ENCODE measurements at regions not wholly inside any gene's neighbourhood (a gene's known extent, or its start where the extent isn't known, plus 50 kb on each side); places are given as distances from the start of the nearest gene placed in this dataset.

DNA sequence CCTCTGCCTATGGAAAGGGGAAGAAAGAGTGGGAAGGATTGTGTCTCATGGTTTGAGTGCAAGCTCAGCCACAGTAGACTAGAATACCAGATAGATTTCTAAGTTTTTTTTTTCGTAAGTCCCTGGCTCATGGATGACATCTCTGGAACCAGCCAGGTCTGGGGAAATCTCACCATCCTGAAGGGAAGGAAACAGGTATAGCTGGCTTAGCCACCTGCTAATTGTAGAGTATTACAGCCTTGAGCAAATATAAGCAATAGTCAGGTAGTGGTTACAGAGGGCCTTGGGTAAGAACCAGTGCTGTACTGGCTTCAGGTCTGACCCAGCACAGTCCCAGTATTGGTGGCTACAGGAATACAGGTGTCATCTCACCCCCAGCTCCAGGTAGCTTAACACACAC is 500.9 kb upstream of the PRMT6 start:
- Histone ChIP-seq H3K9me3 (0 out of 2 replicates have a peak, but pooled peaks cover 3% of the 10 kb centered on the region), H3K36me3 (replicated peaks) (no peaks in the 10 kb centered on the region), H3K4me3 (no peak overlapping the region), H3K27me3 (ENCODE audit: low read depth) (no peaks in the 10 kb centered on the region), H3K4me1 (no peaks in the 10 kb centered on the region)
- DNase-seq (ENCODE audit: low spot score in 2 of 2) = no peak
- in situ Hi-C loops (cut with MboI; ENCODE audit: low sequenced_read_pairs) = no loop called here

DNA sequence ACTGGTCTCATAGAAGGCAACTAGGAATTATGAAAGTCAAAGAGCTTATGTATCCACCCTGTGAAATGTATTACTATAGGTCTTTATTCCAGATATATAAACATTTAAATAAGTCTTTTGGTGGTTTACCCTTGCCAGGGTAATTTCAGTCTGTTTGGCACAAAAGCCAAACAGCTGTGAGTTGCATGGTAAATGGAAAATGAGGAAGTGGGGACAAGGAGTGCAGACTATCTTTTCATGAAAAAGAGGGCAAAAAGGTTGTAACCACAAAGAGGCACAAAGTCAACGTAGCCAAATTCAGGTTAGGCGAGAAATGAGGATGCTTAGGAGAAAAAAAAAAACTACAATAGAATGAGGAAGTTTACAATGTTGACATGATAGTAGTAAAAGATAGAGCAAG is 492.3 kb upstream of the PRMT6 start:
- no peak for DNase-seq (ENCODE audit: low spot score in 2 of 2)
- H3K9me3 ChIP-seq = no peaks in the 10 kb centered on the region
- no peak overlapping the region for H3K4me3 ChIP-seq
- H3K4me1 ChIP-seq = no peaks in the 10 kb centered on the region
- in situ Hi-C loops (cut with MboI; ENCODE audit: low sequenced_read_pairs) = no loop called here
- H3K27me3 ChIP-seq (ENCODE audit: low read depth) = no peaks in the 10 kb centered on the region
- no peaks in the 10 kb centered on the region for H3K36me3 ChIP-seq (replicated peaks)

DNA sequence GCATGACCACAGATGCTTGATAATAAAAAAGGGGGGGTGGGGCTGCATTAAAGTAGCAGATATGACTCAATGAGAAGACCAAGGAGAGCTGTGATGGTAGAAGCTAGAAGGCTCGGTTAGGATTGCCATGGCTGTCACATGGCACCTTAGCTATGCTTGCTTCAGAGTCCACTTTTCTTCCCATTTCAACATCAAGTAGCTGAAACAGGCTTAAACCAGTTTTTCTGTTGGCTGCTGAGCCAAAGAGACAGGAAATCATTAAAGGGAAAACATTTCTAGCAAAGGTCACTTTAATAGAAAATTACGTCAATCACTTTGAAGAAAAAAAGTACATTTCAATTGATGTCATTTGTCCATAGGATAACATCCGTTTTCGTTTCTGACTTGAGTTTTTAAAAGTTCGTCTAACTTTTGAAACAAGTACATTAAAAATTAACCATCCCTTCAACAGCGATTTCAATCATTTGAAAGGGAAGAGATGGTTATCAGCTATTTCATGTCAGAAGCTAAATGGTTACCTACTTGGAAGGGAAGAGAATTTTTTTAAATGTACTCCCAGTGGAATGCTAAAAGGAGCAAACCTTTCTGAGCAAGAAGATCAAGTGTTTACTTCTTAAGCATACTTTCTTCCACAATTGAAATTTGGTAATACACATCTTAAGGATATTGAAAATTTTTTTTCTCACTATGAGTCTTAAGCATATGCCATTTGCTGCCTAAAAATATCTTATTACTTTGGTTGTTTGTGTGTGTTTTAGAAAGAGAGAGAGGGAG is 488.1 kb upstream of the PRMT6 start:
- no peaks in the 10 kb centered on the region for H3K9me3 ChIP-seq
- H3K4me1 ChIP-seq = no peaks in the 10 kb centered on the region
- no peaks in the 10 kb centered on the region for H3K36me3 ChIP-seq (replicated peaks)
- no peak overlapping the region for H3K4me3 ChIP-seq
- DNase-seq (ENCODE audit: low spot score in 2 of 2) = no peak
- in situ Hi-C loops (cut with MboI; ENCODE audit: low sequenced_read_pairs) = no loop called here
- no peaks in the 10 kb centered on the region for H3K27me3 ChIP-seq (ENCODE audit: low read depth)

DNA sequence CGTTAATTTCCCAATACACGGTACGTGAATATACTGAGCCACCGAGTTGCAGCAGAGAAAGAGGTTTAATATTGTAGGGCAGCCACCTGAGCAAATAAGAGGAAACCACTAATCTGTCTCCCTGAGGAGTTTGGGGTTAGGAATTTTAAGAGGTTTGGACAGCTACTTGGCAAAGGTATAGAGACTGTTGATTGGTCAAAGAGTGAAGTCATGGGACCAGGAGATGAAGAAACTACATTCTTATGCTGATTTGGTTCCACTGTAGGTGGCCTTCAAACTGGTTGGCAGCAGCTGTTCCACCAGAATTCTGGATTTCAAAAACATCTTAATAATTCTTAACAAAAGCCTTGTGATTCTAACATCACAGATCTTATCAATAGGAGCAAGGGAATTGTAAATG is 485.4 kb upstream of the PRMT6 start:
- Histone ChIP-seq H3K4me3 (no peak overlapping the region), H3K9me3 (no peaks in the 10 kb centered on the region), H3K27me3 (ENCODE audit: low read depth) (no peaks in the 10 kb centered on the region), H3K4me1 (no peaks in the 10 kb centered on the region), H3K36me3 (replicated peaks) (no peaks in the 10 kb centered on the region)
- DNase-seq (ENCODE audit: low spot score in 2 of 2) = no peak
- in situ Hi-C loops (cut with MboI; ENCODE audit: low sequenced_read_pairs) = no loop called here

DNA sequence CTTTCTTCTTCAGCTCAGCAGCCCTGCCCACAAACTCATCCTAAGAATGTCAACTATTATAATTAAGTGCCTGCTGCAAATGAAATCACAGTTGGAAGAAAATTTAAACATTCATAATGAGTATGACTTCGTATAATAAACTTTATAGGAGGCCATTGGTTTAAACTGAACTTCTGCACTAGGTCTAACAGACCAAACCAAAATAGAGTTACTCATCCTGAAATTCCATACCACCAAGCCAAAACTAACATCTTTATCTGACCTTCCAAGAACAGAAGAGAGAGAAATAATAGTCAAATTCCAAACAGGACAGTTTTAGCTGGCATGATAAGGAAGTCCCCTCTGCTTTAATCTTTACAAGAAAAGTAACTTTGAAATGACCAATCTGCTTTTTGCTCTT is 472.4 kb upstream of the PRMT6 start:
- in situ Hi-C loops (cut with MboI; ENCODE audit: low sequenced_read_pairs) = no loop called here
- DNase-seq (ENCODE audit: low spot score in 2 of 2) = no peak
- H3K4me3 ChIP-seq = no peak overlapping the region
- H3K4me1 ChIP-seq = no peaks in the 10 kb centered on the region
- H3K9me3 ChIP-seq = no peaks in the 10 kb centered on the region
- H3K36me3 ChIP-seq (replicated peaks) = no peaks in the 10 kb centered on the region
- H3K27me3 ChIP-seq (ENCODE audit: low read depth) = no peaks in the 10 kb centered on the region

DNA sequence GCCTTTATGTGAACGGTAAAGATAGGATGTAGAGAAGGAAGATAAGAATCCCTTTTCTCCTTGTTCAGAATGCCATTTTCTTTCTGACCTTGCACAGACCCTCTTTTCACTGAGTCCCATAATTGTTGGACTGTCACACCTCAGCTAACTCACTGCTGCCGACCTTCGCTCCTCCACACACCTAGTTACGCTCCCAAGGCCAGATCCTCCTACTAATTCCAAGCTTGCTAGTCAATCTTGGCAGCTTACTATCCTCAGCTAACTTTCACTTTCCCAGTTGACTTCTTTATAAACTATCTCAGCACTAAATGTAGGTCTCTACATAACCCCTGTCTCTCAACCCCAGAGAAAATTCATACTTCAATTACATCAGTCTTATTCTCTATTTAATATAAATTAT is 471.8 kb upstream of the PRMT6 start:
- no peaks in the 10 kb centered on the region for H3K9me3 ChIP-seq

DNA sequence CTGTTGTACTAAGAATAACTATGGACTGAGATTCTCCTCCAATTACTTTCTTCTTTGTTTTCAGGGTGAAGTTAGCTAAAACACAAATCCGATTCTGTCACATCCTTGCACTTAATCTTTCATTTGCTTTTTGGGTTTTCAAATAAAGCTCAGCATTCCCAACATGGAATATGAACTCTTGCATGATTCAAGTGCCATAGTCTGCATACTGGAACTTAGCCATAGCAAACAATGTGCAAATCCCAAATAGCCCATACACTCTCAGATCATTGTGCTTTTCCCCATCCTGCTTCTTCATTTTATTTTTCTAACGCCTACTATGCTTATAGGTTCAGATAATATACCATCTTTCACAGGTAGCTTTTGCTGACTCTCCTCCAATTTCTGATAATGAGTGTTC is 455.8 kb upstream of the PRMT6 start:
- H3K4me3 ChIP-seq = no peak overlapping the region
- H3K9me3 ChIP-seq = no peaks in the 10 kb centered on the region
- no peaks in the 10 kb centered on the region for H3K27me3 ChIP-seq (ENCODE audit: low read depth)
- H3K4me1 ChIP-seq = no peaks in the 10 kb centered on the region
- no peak for DNase-seq (ENCODE audit: low spot score in 2 of 2)
- no peaks in the 10 kb centered on the region for H3K36me3 ChIP-seq (replicated peaks)
- in situ Hi-C loops (cut with MboI; ENCODE audit: low sequenced_read_pairs) = no loop called here

More for the DNA sequence above, 471.8 kb upstream of the PRMT6 start:
- no peaks in the 10 kb centered on the region for H3K36me3 ChIP-seq (replicated peaks)
- no peak for DNase-seq (ENCODE audit: low spot score in 2 of 2)
- H3K27me3 ChIP-seq (ENCODE audit: low read depth) = no peaks in the 10 kb centered on the region
- no peaks in the 10 kb centered on the region for H3K4me1 ChIP-seq
- no peak overlapping the region for H3K4me3 ChIP-seq
- in situ Hi-C loops (cut with MboI; ENCODE audit: low sequenced_read_pairs) = no loop called here

DNA sequence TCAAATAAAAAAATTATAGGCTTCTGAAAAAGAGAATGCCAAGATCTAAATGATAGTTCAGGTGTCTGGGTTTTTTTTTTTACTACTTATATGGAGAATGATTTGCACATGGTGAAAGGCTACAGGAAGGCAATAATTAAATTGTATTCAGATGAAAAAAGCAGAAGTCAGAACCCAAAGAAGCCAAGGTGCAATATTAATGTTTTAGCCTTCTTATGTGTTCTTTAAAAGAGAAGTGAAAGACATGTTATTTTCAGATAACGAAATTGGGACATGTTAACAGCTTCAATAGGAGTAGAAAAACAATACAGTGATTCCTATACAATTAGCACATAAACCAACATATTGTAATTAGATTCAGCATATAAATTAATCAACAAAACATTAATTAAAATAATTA is 452.9 kb upstream of the PRMT6 start:
- no peaks in the 10 kb centered on the region for H3K27me3 ChIP-seq (ENCODE audit: low read depth)
- H3K4me3 ChIP-seq = no peak overlapping the region
- no peaks in the 10 kb centered on the region; the same call in 1 of the 2 replicates for H3K9me3 ChIP-seq
- no peaks in the 10 kb centered on the region for H3K36me3 ChIP-seq (replicated peaks)
- in situ Hi-C loops (cut with MboI; ENCODE audit: low sequenced_read_pairs) = no loop called here
- H3K4me1 ChIP-seq = no peaks in the 10 kb centered on the region
- DNase-seq (ENCODE audit: low spot score in 2 of 2) = no peak

DNA sequence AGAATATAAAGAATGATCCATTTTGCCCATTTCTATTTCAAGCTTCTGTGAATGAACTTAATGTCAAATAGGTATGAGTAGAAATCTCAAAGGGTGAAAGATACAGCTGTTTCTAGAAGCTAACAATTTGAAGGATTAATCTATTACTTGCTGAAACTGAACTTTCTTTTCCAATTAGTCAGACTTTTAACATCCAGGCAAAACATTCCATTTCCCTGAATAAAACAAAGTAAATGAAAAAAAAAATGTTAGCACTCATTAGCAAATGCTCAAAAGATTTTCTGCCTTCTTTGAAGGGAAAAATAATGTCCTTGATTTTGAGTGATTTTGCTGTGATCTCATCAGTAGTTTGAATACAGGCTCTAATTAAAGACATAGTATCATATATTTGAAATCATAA is 447.6 kb upstream of the PRMT6 start:
- Histone ChIP-seq H3K4me3 (no peak overlapping the region), H3K4me1 (no peaks in the 10 kb centered on the region), H3K27me3 (ENCODE audit: low read depth) (no peaks in the 10 kb centered on the region), H3K9me3 (no peaks in the 10 kb centered on the region; the same call in 1 of the 2 replicates), H3K36me3 (replicated peaks) (no peaks in the 10 kb centered on the region)
- no peak for DNase-seq (ENCODE audit: low spot score in 2 of 2)
- in situ Hi-C loops (cut with MboI; ENCODE audit: low sequenced_read_pairs) = no loop called here

DNA sequence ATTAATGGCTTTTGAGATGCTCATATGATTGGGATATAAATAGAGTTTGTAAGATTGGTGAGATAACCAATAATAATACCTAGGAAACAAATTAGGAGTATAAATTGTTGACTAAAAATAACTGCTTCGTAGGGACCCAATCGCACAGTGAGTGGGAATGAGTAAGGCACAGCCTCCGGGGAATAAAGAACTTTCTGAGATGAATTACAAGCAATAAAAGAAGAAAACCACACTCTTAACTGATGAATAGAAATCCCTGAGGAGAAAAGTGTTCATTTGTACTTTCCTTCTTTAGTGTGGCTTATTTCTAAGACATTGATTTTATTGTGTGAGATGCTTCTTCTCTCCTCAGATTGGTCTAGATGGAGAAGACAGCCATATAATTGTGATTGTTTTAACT is 443.4 kb upstream of the PRMT6 start:
- H3K4me3 ChIP-seq = no peak overlapping the region
- in situ Hi-C loops (cut with MboI; ENCODE audit: low sequenced_read_pairs) = no loop called here
- no peaks in the 10 kb centered on the region for H3K27me3 ChIP-seq (ENCODE audit: low read depth)
- no peaks in the 10 kb centered on the region for H3K4me1 ChIP-seq
- no peaks in the 10 kb centered on the region for H3K36me3 ChIP-seq (replicated peaks)
- DNase-seq (ENCODE audit: low spot score in 2 of 2) = no peak
- H3K9me3 ChIP-seq = no peaks in the 10 kb centered on the region; the same call in 1 of the 2 replicates

DNA sequence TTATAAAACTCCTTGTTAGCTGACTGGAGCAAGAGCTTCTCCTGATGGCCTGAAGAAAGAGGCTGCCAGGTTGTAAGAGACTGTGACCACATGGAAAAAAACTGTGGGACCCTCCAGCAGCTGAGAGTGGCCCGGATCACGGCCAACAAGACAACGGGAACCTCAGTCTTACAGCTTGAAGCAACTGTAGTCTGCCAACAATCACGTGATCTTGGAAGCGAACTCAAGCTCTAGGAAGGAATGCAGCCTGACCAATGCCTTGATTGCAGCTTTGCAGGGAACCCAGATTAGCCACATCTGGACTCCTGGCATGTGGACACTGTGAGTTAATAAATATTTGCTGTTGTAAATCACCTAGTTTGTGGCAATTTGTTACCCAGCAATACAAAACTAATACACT is 442.6 kb upstream of the PRMT6 start:
- in situ Hi-C loops (cut with MboI; ENCODE audit: low sequenced_read_pairs) = no loop called here
- no peaks in the 10 kb centered on the region for H3K4me1 ChIP-seq
- H3K27me3 ChIP-seq (ENCODE audit: low read depth) = no peaks in the 10 kb centered on the region
- H3K4me3 ChIP-seq = no peak overlapping the region
- H3K9me3 ChIP-seq = no peaks in the 10 kb centered on the region
- H3K36me3 ChIP-seq (replicated peaks) = no peaks in the 10 kb centered on the region
- DNase-seq (ENCODE audit: low spot score in 2 of 2) = no peak

DNA sequence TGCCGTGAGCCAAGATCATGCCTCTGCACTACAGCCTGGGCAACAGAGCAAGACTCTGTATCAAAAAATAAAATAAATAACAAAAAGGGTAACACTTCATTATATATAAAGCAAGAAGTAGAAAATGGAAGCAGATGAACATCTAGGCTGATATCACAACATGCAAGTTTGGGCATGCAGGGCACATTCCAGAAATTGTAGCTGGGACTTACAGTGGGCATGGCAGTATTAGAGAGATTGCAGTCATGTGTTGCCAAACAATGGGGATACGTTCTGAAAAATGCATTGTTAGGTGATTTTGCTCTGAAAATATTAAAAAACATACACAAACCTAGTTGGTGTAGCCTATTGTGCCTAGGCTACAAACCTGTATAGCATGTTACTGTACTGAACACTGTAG is 441.0 kb upstream of the PRMT6 start:
- Histone ChIP-seq H3K36me3 (replicated peaks) (no peaks in the 10 kb centered on the region), H3K4me3 (no peak overlapping the region), H3K9me3 (no peaks in the 10 kb centered on the region), H3K4me1 (no peaks in the 10 kb centered on the region), H3K27me3 (ENCODE audit: low read depth) (no peaks in the 10 kb centered on the region)
- no peak for DNase-seq (ENCODE audit: low spot score in 2 of 2)
- in situ Hi-C loops (cut with MboI; ENCODE audit: low sequenced_read_pairs) = no loop called here

DNA sequence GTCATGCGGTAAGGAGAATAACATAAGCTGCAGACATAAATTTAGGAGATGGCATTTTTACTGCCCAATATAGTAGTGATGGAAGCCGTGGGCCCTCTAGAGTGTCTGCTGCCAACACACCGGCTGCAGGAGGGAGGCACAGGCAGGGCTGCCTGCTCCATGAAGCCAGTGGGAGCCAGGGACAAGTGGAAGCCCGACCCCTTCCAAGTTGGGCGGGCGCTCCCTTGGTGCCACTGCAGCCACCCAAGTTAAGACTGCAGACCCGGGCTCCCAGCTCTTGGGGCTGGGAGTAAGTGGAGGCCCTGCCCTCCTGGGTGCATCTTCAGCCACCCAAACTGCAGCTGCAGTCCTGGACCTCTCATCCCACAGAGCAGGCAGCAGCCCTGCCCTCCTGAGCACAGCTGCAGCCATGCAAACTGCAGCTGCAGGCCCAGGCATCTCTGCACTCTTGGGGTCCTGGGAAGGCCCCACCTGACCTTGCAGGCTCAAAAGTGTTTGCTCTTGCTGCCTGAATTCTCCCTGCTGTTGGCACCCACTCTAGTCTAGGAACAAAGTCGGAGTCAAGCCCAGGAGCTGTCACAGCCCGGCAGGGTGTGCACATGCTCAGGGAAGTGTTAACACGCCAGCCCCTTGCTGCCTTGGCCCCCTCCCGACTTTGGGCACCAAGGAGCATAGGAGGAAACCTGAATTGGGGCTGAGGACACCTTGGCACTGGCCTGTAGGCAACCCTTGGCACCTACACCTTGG is 437.2 kb upstream of the PRMT6 start:
- H3K27me3 ChIP-seq (ENCODE audit: low read depth) = no peaks in the 10 kb centered on the region
- in situ Hi-C loops (cut with MboI; ENCODE audit: low sequenced_read_pairs) = no loop called here
- H3K36me3 ChIP-seq (replicated peaks) = no peaks in the 10 kb centered on the region
- no peaks in the 10 kb centered on the region for H3K4me1 ChIP-seq
- no peak overlapping the region for H3K4me3 ChIP-seq
- no peaks in the 10 kb centered on the region; the same call in 1 of the 2 replicates for H3K9me3 ChIP-seq
- DNase-seq (ENCODE audit: low spot score in 2 of 2) = no peak

DNA sequence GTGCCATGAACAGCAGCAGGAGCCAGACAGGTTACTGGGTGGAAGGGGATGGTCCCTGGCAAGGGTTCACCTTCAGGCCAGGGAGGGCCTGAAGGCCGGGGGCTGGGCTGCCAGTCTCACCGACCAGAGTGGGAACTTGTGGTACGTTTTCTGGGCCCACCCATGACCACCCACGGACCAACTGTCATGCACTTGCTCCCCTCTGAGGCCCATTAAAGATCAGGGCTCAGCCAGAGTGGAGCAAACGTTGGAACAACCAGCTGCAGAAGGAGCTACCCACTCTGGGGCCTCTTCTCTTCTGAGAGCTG is 436.7 kb upstream of the PRMT6 start:
- in situ Hi-C loops (cut with MboI; ENCODE audit: low sequenced_read_pairs) = no loop called here
- Histone ChIP-seq H3K27me3 (ENCODE audit: low read depth) (no peaks in the 10 kb centered on the region), H3K4me1 (no peaks in the 10 kb centered on the region), H3K4me3 (no peak overlapping the region), H3K9me3 (no peaks in the 10 kb centered on the region; the same call in 1 of the 2 replicates), H3K36me3 (replicated peaks) (no peaks in the 10 kb centered on the region)
- no peak for DNase-seq (ENCODE audit: low spot score in 2 of 2)

All from HAP-1 (cell line).